K562 (cell line): ENCODE measurements at regions not wholly inside any gene's neighbourhood (a gene's known extent, or its start where the extent isn't known, plus 50 kb on each side); places are given as distances from the start of the nearest gene placed in this dataset.

Experiments used
- ATAC-seq: fragments of 200-7000 bp; cut with Tn5 transposase; 3 replicates; pipeline ENCODE4 v1.9.1; 2020; ENCODE audit warnings: moderate library complexity
- BruUV-seq: library from RNA; stranded (reverse); fragments of 400-500 nt; replicated peaks from 2 replicates; lab custom pipeline; 2021; lab: Mats Ljungman, UMichigan
- CTCF ChIA-PET: fragments of 300-600 bp; formaldehyde crosslinking; extraction: SDS; loops from one replicate; lab custom pipeline; 2021; ENCODE audit warnings: low intra/inter-chr PET ratio; lab: Yijun Ruan, JAX
- POLR2A ChIA-PET: fragments of 300-600, 350-650 bp; sonication (Branson Sonifier 250); formaldehyde crosslinking; extraction: SDS; loops from one replicate; lab custom pipeline; 2021; ENCODE audit warnings: antibody characterized with exemption, inconsistent platforms; lab: Yijun Ruan, JAX
- DNase-seq, 4 experiments: peaks; one replicate each; pipeline versions ENCODE4 v3.0.0 to v3.0.0-alpha.2; 2011 to 2018; ENCODE audit warnings: low spot score in 3 of 4, mixed read lengths in 3 of 4; ENCODE audit errors: extremely low read depth in 1 of 4
- FAIRE-seq: peaks from 2 replicates; lab custom pipeline; 2011; peaks lifted over from hg19 to GRCh38; lab: Jason Lieb, UNC
- H2AFZ ChIP-seq: 2 replicates; pipeline ENCODE4 v1.6.0; 2011; ENCODE audit warnings: low read depth, low read length, control low read depth, inconsistent platforms
- H3K27ac ChIP-seq: fragments of 200-600 bp; 3 replicates; pipeline ENCODE4 v1.8.0; 2011; ENCODE audit warnings: low read depth, mild to moderate bottlenecking, control low read depth, inconsistent platforms, low read length, moderate library complexity, mixed read lengths; ENCODE audit errors: extremely low read depth
- H3K27me3 ChIP-seq, 2 experiments: fragments of 300-600 bp in 1 of 2; 2 replicates in 1 of 2; 3 replicates in 1 of 2; pipeline versions ENCODE4 v1.6.0 to v1.8.0; 2011; ENCODE audit warnings: inconsistent platforms in 2 of 2, low read length in 2 of 2, mild to moderate bottlenecking in 1 of 2, mixed read lengths in 1 of 2, moderate library complexity in 1 of 2; ENCODE audit not compliant: control insufficient read depth in 2 of 2, insufficient read depth in 2 of 2
- H3K36me3 ChIP-seq: fragments of 300-600 bp; 3 replicates; pipeline ENCODE4 v1.8.0; 2011; ENCODE audit warnings: mild to moderate bottlenecking, low read length, inconsistent platforms; ENCODE audit not compliant: control insufficient read depth, insufficient read depth
- H3K4me1 ChIP-seq, 2 experiments: fragments of 200-600 bp in 1 of 2; replicated peaks in 1 of 2; 2 replicates in 1 of 2; 3 replicates in 1 of 2; pipeline versions ENCODE4 v1.5.1 to v1.8.0; 2011; ENCODE audit warnings: inconsistent platforms in 2 of 2, low read length in 2 of 2, mild to moderate bottlenecking in 1 of 2, mixed read lengths in 1 of 2, moderate library complexity in 1 of 2; ENCODE audit not compliant: control insufficient read depth in 2 of 2, insufficient read depth in 2 of 2
- H3K4me2 ChIP-seq: 2 replicates; pipeline ENCODE4 v1.6.1; 2011; ENCODE audit warnings: low read length, control low read depth, inconsistent platforms, mixed read lengths; ENCODE audit not compliant: insufficient read depth
- H3K4me3 ChIP-seq: fragments of 200-600 bp; sonication (generic), shearing (Covaris generic); 2 replicates; pipeline ENCODE4 v1.5.1; 2016; ENCODE audit warnings: control low read depth, inconsistent platforms
- H3K79me2 ChIP-seq: fragments of 200-600 bp; 3 replicates; pipeline ENCODE4 v1.8.0; 2011; ENCODE audit warnings: low read length, inconsistent platforms; ENCODE audit not compliant: control insufficient read depth, insufficient read depth
- H3K9ac ChIP-seq, 2 experiments: 2 replicates each; pipeline versions ENCODE4 v1.6.0 to v1.6.1; 2011; ENCODE audit warnings: low read depth in 2 of 2, low read length in 2 of 2, control low read depth in 1 of 2, inconsistent platforms in 1 of 2, mild to moderate bottlenecking in 1 of 2, mixed read lengths in 1 of 2; ENCODE audit not compliant: insufficient read depth in 1 of 2
- H3K9me1 ChIP-seq: one replicate; pipeline ENCODE4 v1.6.0; 2011; ENCODE audit warnings: inconsistent platforms, mild to moderate bottlenecking, low read length, moderate library complexity; ENCODE audit not compliant: control insufficient read depth, insufficient read depth
- H3K9me3 ChIP-seq: replicated peaks from 2 replicates; pipeline ENCODE4 v1.5.1; 2011; ENCODE audit warnings: low read depth, low read length, inconsistent platforms; ENCODE audit not compliant: control insufficient read depth, insufficient read depth
- H4K20me1 ChIP-seq: replicated peaks from 2 replicates; pipeline ENCODE4 v1.6.1; 2011; ENCODE audit warnings: low read length, inconsistent platforms, mixed read lengths; ENCODE audit not compliant: control insufficient read depth, insufficient read depth
- BRF2 ChIP-seq: IDR thresholded peaks from 3 replicates; pipeline ENCODE4 v1.6.1; 2011; ENCODE audit warnings: borderline replicate concordance, mild to moderate bottlenecking; ENCODE audit not compliant: insufficient read length, insufficient read depth
- CTCFL ChIP-seq: IDR thresholded peaks from 2 replicates; pipeline ENCODE4 v1.6.1; 2011; ENCODE audit warnings: borderline replicate concordance, low read depth, mild to moderate bottlenecking, moderate library complexity, low read length; ENCODE audit not compliant: insufficient read depth, poor library complexity, severe bottlenecking
- HLTF ChIP-seq: fragments of 450-650 bp; IDR thresholded peaks from 2 replicates; pipeline ENCODE4 v1.6.1; 2016
- NFXL1 ChIP-seq: fragments of 450-650 bp; formaldehyde crosslinking; IDR thresholded peaks from 2 replicates; pipeline ENCODE4 v1.4.0; 2021; ENCODE audit warnings: mild to moderate bottlenecking
- NONO ChIP-seq, 2 experiments: fragments of 200-400 bp in 1 of 2; fragments of 450-650 bp in 1 of 2; formaldehyde crosslinking in 1 of 2; IDR thresholded peaks; 2 replicates each; pipeline ENCODE4 v1.6.1; 2017; ENCODE audit warnings: low read depth in 2 of 2, mild to moderate bottlenecking in 2 of 2, moderate library complexity in 2 of 2, low read length in 1 of 2
- OTX1 ChIP-seq: fragments of 450-650 bp; formaldehyde crosslinking; IDR thresholded peaks from 2 replicates; pipeline ENCODE4 v1.4.0; 2022; ENCODE audit warnings: mild to moderate bottlenecking
- PHF21A ChIP-seq: fragments of 450-650 bp; IDR thresholded peaks from 2 replicates; pipeline ENCODE4 v1.6.1; 2017; ENCODE audit warnings: low read depth, borderline replicate concordance
- ZNF696 ChIP-seq: fragments of 250-450 bp; sonication (Bioruptor Pico); conservative IDR thresholded peaks from 2 replicates; pipeline ENCODE4 v1.4.0; 2020; ENCODE audit warnings: mild to moderate bottlenecking, moderate library complexity
- ZNF830 ChIP-seq: fragments of 250-450 bp; sonication (Bioruptor Pico); IDR thresholded peaks from 2 replicates; pipeline ENCODE4 v1.5.0; 2021; ENCODE audit warnings: mild to moderate bottlenecking
- WGBS: fragments of 100-300 bp; shearing (Covaris generic); methylation state at CpG from one replicate; pipeline ENCODE4 v1.1.6; 2016; ENCODE audit warnings: low coverage, mixed read lengths; ENCODE audit not compliant: insufficient coverage; ENCODE audit errors: missing lambda C conversion rate; 5-methylcytosine and 5-hydroxymethylcytosine counted together
- in situ Hi-C: fragments of 300-500 bp; cut with MboI; formaldehyde crosslinking; loops from 4 replicates; pipeline ENCODE4 v1.15.0; 2018; ENCODE audit warnings: inconsistent platforms, mixed read lengths
- intact Hi-C: fragments of 100-400 bp; cut with micrococcal nuclease; formaldehyde crosslinking; loops from 2 replicates; pipeline ENCODE4 v1.14.2; 2022
- TF ChIP-seq, protein P1 (sequence below): fragments of 450-650 bp; IDR thresholded peaks from 2 replicates; pipeline ENCODE4 v1.6.1; 2016; ENCODE audit warnings: borderline replicate concordance
- TF ChIP-seq, protein P2 (sequence below): fragments of 450-650 bp; conservative IDR thresholded peaks from 2 replicates; pipeline ENCODE4 v1.6.1; 2016; ENCODE audit warnings: missing genetic modification characterization, low read depth, mild to moderate bottlenecking, control low read depth, missing compliant biosample characterization

DNA sequence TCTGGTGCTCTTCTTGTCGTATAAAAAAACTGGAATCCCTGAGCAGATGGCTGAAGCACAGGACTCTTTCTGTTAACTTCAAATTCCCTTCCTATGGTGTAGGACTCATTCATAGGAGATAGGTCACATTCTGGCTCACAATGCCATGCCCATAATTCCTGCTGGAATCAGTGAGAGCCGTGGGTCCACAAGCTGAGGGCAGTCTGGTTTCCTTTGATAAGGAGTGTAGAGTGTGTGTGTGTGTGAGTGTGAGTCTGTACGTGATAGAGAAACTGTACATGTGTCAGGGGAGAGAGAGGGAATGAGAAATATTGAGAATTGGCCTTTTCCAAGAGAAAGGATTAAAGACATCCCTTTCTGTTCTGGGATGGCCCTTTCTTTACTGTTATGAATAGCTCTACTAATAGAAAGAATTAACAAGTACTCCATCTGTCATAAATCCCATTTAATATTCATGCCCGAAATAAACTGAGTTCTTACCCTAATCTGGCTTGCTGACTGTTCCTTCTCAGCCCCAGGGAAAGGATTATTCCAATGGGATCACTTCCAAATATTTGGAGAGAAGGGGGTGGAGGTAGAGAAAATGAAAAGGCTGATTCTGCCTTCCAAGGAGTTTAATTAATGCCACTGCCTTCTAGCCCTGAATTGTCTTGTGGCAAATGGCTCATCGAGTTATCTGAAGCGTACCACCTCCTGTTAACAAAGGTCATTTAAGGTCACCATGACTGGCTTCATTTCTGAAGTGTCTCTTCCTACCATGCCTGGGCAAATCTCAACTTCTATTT, 79.0 kb downstream of the TMX1 start:
- H3K9me3 ChIP-seq: no peaks in the 10 kb centered on the region
- no peak overlapping the region for H3K27ac ChIP-seq
- no peaks in the 10 kb centered on the region for H4K20me1 ChIP-seq
- DNase-seq (no peak), FAIRE-seq (no peak), ATAC-seq (no peak)
- no peaks in the 10 kb centered on the region for H3K27me3 ChIP-seq
- in situ Hi-C loops: no loop called here
- H3K4me2 ChIP-seq: no peak overlapping the region
- H3K9me1 ChIP-seq: no peaks in the 10 kb centered on the region
- no peak overlapping the region for H2AFZ ChIP-seq
- H3K4me3 ChIP-seq: no peak overlapping the region
- intact Hi-C loops: no loop called here
- BruUV-seq: no TSS peak
- H3K36me3 ChIP-seq: no peaks in the 10 kb centered on the region
- H3K4me1 ChIP-seq: no peaks in the 10 kb centered on the region
- no peak overlapping the region for H3K9ac ChIP-seq
- CTCF ChIA-PET: no interaction called here
- no peak for TF ChIP-seq OTX1 (CRISPR knock-in tag)
- no peak for TF ChIP-seq ZNF696 (CRISPR knock-in tag)
- no peak for TF ChIP-seq CTCFL
- TF ChIP-seq, protein P1, sequence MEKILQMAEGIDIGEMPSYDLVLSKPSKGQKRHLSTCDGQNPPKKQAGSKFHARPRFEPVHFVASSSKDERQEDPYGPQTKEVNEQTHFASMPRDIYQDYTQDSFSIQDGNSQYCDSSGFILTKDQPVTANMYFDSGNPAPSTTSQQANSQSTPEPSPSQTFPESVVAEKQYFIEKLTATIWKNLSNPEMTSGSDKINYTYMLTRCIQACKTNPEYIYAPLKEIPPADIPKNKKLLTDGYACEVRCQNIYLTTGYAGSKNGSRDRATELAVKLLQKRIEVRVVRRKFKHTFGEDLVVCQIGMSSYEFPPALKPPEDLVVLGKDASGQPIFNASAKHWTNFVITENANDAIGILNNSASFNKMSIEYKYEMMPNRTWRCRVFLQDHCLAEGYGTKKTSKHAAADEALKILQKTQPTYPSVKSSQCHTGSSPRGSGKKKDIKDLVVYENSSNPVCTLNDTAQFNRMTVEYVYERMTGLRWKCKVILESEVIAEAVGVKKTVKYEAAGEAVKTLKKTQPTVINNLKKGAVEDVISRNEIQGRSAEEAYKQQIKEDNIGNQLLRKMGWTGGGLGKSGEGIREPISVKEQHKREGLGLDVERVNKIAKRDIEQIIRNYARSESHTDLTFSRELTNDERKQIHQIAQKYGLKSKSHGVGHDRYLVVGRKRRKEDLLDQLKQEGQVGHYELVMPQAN: no peak
- no peak for TF ChIP-seq PHF21A
- no peak for TF ChIP-seq BRF2
- TF ChIP-seq NFXL1 (CRISPR knock-in tag): no peak
- TF ChIP-seq NONO (IDR thresholded peaks at IDR 0.05; ENCODE audit: low read depth in 2 of 2, low read length in 1 of 2): no peak
- TF ChIP-seq ZNF830 (CRISPR knock-in tag): no peak
- TF ChIP-seq HLTF: no peak
- TF ChIP-seq, protein P2, sequence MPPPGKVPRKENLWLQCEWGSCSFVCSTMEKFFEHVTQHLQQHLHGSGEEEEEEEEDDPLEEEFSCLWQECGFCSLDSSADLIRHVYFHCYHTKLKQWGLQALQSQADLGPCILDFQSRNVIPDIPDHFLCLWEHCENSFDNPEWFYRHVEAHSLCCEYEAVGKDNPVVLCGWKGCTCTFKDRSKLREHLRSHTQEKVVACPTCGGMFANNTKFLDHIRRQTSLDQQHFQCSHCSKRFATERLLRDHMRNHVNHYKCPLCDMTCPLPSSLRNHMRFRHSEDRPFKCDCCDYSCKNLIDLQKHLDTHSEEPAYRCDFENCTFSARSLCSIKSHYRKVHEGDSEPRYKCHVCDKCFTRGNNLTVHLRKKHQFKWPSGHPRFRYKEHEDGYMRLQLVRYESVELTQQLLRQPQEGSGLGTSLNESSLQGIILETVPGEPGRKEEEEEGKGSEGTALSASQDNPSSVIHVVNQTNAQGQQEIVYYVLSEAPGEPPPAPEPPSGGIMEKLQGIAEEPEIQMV: no peak
- 0% methylated on average over 6 of the region's 6 CpGs for WGBS
- no peaks in the 10 kb centered on the region for H3K79me2 ChIP-seq
- POLR2A ChIA-PET: interaction anchor here (0.6 to 1.0 kb wide), 2 partner anchors 8 to 22 kb away, joined by 3 to 4 read pairs; no protein-coding TSS in a partner anchor
